HG02973 (cell line): ENCODE measurements at regions not wholly inside any gene's neighbourhood (a gene's known extent, or its start where the extent isn't known, plus 50 kb on each side); places are given as distances from the start of the nearest gene placed in this dataset.

ENCODE experiments used
- ATAC-seq: cut with Tn5 transposase; IDR thresholded peaks from one replicate; pipeline ENCODE4 v1.9.1; 2021; ENCODE audit warnings: moderate library complexity; ENCODE audit not compliant: unreplicated experiment

DNA sequence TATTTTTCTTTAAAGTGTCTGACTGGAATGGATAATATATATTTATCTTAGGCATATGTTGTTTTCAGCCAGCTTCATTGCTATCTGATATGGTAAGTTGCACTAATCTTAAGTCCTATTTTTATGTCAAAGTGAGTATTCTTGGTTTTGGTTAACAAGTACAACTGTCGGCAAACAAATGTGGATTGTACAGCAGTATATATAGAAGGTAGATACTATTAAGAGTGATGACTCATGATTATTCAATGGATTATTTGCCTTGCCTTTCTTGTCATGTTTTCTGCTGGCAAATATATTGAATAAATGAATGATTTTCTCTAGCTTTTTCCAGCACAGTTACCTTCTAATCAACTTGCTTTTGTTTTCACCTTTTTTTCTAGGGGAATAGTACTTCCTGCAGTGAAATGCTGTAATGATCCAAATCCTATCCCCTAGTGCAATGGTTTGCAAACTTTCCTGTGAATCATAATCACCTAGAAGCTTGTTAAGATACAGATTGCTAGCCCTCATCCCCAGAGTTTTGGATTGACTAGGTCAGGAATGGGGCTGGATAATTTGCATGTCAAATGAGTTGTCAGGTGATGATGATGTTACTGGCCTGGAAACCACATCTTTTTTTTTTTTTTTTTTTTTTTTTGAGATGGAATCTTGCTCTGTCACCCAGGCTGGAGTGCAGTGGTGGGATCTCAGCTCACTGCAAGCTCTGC, 60.8 kb upstream of the ARRDC3 start:
- no peak for ATAC-seq

DNA sequence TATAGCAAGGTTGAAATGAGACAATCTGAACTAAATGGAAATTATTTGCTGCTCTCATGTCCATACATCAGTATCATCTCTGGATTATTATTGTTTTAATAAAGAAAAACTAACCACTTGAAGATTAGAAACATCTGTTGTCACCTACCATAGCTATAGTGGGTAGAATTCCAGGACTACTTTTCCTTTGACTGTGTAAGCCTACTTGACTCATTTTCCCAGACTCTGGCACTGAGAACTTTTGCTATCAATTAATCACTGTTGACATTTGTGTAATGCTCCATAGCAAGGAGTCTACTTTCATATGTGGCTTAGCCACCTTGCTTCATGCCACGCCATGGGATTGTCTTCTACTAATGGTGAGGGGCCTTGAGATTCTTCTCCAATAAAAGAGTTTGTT, 59.9 kb upstream of the ARRDC3 start:
- no peak for ATAC-seq

DNA sequence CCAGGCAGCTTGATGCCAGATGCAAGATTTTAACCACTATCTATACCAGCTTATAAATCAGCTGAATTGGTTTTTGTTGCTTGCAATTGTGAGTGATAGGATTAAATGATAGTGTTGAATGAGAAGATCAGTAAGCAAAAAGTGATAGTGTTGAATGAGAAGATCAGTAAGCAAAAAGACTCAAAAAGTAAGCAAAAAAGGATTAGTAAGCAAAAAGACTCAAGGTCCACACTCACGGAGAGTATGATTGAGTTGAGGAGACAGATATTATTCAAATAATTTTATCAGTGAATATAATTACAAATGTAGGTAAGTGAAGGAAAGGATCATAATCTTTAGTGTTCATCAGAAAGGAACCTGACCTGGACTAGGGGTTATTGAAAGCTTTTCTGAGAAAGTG, 58.0 kb upstream of the ARRDC3 start:
- ATAC-seq = no peak

- no peak for ATAC-seq
Observed at GRCh38 chr5:91438871-91439270, 55.8 kb upstream of the ARRDC3 start.

DNA sequence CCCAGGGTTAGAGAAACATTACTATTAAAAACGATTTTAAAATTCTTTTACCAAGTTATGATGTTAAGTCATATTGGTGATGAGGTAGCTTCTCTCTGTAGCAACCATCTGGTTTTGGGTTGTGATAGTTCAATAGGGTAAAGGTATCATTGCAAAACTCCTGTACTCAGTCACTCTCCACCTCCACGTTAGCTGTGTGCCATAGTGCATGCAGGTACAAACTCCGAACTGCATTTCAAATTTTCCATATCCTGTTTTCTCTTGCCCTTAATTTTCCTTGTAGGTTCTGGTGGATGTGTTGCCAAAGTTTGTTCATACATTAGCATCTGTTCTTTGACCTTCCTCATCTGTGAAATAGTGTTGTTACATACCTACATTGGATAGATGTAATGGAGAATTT, 53.1 kb upstream of the ARRDC3 start:
- no peak for ATAC-seq

DNA sequence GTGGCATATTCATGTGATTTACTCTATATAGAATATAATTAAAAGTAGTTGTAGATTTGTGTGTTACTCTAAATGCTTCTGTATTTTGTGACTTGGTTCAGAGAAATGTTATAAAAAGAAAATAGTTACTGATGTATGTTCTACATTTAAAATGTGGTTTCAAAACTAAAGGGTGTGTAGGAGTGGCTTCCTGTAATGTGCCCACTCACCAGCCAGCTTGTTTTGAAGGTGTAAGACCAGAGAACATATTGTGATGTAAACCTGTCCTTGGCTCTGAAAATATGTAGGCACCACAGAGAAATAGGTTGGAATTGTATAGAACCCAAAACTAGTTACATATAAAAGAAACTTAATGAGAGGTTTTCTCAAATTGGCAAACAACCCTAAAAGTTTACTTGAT, 51.2 kb upstream of the ARRDC3 start:
- no peak for ATAC-seq

DNA sequence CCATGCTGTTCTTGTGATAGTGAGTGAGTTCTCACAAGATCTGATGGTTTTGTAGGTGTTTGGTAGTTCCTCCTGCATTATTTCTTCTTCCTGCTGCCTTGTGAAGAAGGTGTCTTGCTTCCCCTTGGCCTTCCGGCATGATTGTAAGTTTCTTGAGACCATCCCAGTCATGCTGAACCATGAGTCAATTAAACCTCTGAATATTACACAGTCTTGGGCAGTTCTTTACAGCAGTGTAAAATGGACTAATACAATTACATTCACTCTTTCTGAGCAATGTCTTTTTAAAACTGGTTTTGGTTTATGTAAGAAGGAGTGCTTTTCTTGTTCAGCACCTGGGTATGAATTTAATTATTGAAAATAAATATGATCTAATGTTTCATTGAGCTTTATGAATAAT, 50.7 kb upstream of the ARRDC3 start:
- no peak for ATAC-seq
